Sigmoid colon (tissue), 6 donors: ENCODE measurements at regions not wholly inside any gene's neighbourhood (a gene's known extent, or its start where the extent isn't known, plus 50 kb on each side); places are given as distances from the start of the nearest gene placed in this dataset.

ENCODE experiments used
- DNase-seq: peaks from one replicate; pipeline ENCODE4 v3.0.0-alpha.2; 2019
- H3K27ac ChIP-seq, 4 donors: fragments of 200-600 bp; sonication (generic); one replicate each; pipeline ENCODE4 v1.5.1; 2016 to 2019; ENCODE audit warnings: mild to moderate bottlenecking in 1 of 4
- H3K27me3 ChIP-seq, 3 donors: fragments of 200-600 bp; sonication (generic); one replicate each; pipeline ENCODE4 v1.5.1; 2019; ENCODE audit warnings: mild to moderate bottlenecking in 1 of 3
- H3K36me3 ChIP-seq, 4 donors: fragments of 200-600 bp; sonication (generic); one replicate each; pipeline ENCODE4 v1.5.1; 2016 to 2019
- H3K4me1 ChIP-seq, 4 donors: fragments of 200-600 bp; sonication (generic); one replicate each; pipeline ENCODE4 v1.5.1; 2017 to 2019
- H3K4me3 ChIP-seq, 4 donors: fragments of 200-600 bp; sonication (generic); one replicate each; pipeline ENCODE4 v1.5.1; 2017 to 2019; ENCODE audit warnings: mild to moderate bottlenecking in 2 of 4, moderate library complexity in 1 of 4
- H3K9me3 ChIP-seq, 4 donors: fragments of 200-600 bp in 3 of 4; sonication (generic) in 3 of 4; one replicate each; pipeline versions ENCODE4 v1.5.1 to v1.6.1; 2013 to 2019
- EP300 ChIP-seq, 4 donors: sonication (generic); formaldehyde crosslinking; IDR thresholded peaks; one replicate each; pipeline ENCODE4 v1.6.1; 2017; ENCODE audit warnings: antibody characterized with exemption in 4 of 4
- POLR2A ChIP-seq, 2 donors: fragments of 450-650 bp; IDR thresholded peaks; one replicate each; pipeline ENCODE4 v1.6.1; 2016; ENCODE audit warnings: antibody characterized with exemption in 2 of 2, mild to moderate bottlenecking in 2 of 2, moderate library complexity in 2 of 2
- POLR2AphosphoS5 ChIP-seq, 4 donors: sonication (generic); formaldehyde crosslinking; IDR thresholded peaks; one replicate each; pipeline ENCODE4 v1.6.1; 2017; ENCODE audit warnings: antibody characterized with exemption in 4 of 4
- WGBS, 2 donors: extraction: QIAGEN DNeasy Blood & Tissue Kit; methylation state at CpG; one replicate each; pipeline ENCODE4 v1.1.7; 2013; 5-methylcytosine and 5-hydroxymethylcytosine counted together
- intact Hi-C: fragments of 100-400 bp; cut with DNase I; formaldehyde crosslinking; loops from one replicate; pipeline ENCODE4 v1.15.1; 2023
- TF ChIP-seq, protein P1 (sequence below), 4 experiments: fragments of 450-650 bp in 3 of 4; fragments of 200-600 bp in 1 of 4; IDR thresholded peaks; one replicate each; pipeline ENCODE4 v1.5.1; 2016 to 2019; ENCODE audit warnings: antibody characterized with exemption in 4 of 4, mild to moderate bottlenecking in 3 of 4, moderate library complexity in 2 of 4
- donor health status: healthy with polysubstance abuse.
- donor health status: healthy.

- intact Hi-C loops: no loop called here
- Histone ChIP-seq H3K36me3 (no peaks in the 10 kb centered on the region), H3K4me1 (no peaks in the 10 kb centered on the region), H3K9me3 (no peaks in the 10 kb centered on the region), H3K27me3 (no peaks in the 10 kb centered on the region), H3K4me3 (no peak overlapping the region), H3K27ac (no peak overlapping the region)
- no peak for DNase-seq
- TF ChIP-seq POLR2A (IDR thresholded peaks at IDR 0.05) (no peak), EP300 (IDR thresholded peaks at IDR 0.05) (no peak), POLR2AphosphoS5 (IDR thresholded peaks at IDR 0.05) (no peak)
- TF ChIP-seq, protein P1, sequence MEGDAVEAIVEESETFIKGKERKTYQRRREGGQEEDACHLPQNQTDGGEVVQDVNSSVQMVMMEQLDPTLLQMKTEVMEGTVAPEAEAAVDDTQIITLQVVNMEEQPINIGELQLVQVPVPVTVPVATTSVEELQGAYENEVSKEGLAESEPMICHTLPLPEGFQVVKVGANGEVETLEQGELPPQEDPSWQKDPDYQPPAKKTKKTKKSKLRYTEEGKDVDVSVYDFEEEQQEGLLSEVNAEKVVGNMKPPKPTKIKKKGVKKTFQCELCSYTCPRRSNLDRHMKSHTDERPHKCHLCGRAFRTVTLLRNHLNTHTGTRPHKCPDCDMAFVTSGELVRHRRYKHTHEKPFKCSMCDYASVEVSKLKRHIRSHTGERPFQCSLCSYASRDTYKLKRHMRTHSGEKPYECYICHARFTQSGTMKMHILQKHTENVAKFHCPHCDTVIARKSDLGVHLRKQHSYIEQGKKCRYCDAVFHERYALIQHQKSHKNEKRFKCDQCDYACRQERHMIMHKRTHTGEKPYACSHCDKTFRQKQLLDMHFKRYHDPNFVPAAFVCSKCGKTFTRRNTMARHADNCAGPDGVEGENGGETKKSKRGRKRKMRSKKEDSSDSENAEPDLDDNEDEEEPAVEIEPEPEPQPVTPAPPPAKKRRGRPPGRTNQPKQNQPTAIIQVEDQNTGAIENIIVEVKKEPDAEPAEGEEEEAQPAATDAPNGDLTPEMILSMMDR (IDR thresholded peaks at IDR 0.05): no peak
- 71 to 84% methylated on average over 5 of the region's 5 CpGs for WGBS, 2 donors
Measured at GRCh38 chr5:4570047-4570995, 569.8 kb upstream of the ADAMTS16 start.

DNA sequence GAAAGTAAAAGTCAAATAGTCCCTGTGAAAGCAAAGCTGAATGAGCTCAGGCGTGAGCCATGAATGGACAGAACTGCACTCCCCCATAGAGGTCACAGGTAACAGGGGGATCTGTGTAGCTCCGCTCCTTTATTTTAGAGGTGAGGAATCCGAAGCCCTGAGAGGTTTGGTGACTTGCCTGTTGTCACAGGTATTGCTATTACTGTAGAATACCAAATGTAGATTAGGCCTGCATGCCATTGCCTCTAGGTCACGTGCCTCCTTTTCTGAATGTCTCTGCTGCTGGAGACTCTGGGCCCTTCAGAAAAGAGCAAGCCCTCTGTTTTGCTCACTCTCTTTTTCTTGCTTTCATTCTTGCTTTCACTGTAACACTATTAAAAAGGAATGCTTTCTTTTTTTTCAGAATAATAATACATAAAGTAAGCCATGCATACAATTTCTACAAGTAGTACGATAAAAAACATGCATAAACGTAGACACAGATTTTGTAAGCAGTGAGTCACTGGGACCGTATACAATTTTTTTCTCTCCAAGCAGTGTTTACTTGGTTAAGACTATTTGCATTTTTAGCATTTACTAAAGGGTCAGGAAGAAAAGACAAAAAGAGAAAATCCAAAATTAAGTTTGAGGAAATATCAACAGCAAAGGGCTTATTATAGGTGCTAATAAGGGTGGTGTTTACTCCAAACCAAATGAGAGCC is 568.7 kb upstream of the ADAMTS16 start:
- H3K4me1 ChIP-seq: no peaks in the 10 kb centered on the region
- TF ChIP-seq POLR2AphosphoS5 (IDR thresholded peaks at IDR 0.05) (no peak), POLR2A (IDR thresholded peaks at IDR 0.05) (no peak), EP300 (IDR thresholded peaks at IDR 0.05) (no peak)
- TF ChIP-seq, protein P1 (IDR thresholded peaks at IDR 0.05): no peak

GRCh38 chr5:4572311-4573100 is 567.6 kb upstream of the ADAMTS16 start:
- Histone ChIP-seq H3K4me3 (no peak overlapping the region), H3K27me3 (no peaks in the 10 kb centered on the region), H3K27ac (no peak overlapping the region), H3K4me1 (no peaks in the 10 kb centered on the region), H3K36me3 (no peaks in the 10 kb centered on the region), H3K9me3 (no peaks in the 10 kb centered on the region)
- no peak for DNase-seq
- WGBS, 2 donors: 83 to 85% methylated on average over 6 of the region's 6 CpGs
- no peak for TF ChIP-seq EP300 (IDR thresholded peaks at IDR 0.05)
- no peak for TF ChIP-seq POLR2AphosphoS5 (IDR thresholded peaks at IDR 0.05)
- TF ChIP-seq POLR2A (IDR thresholded peaks at IDR 0.05): no peak
- TF ChIP-seq, protein P1 (IDR thresholded peaks at IDR 0.05): no peak
- intact Hi-C loops: no loop called here

More for the DNA sequence above, 568.7 kb upstream of the ADAMTS16 start:
- Histone ChIP-seq H3K4me3 (no peak overlapping the region), H3K9me3 (no peaks in the 10 kb centered on the region), H3K27me3 (no peaks in the 10 kb centered on the region), H3K36me3 (no peaks in the 10 kb centered on the region), H3K27ac (no peak overlapping the region)
- DNase-seq: no peak
- intact Hi-C loops: no loop called here
- WGBS, 2 donors: 81 to 82% methylated on average over 7 of the region's 7 CpGs

DNA sequence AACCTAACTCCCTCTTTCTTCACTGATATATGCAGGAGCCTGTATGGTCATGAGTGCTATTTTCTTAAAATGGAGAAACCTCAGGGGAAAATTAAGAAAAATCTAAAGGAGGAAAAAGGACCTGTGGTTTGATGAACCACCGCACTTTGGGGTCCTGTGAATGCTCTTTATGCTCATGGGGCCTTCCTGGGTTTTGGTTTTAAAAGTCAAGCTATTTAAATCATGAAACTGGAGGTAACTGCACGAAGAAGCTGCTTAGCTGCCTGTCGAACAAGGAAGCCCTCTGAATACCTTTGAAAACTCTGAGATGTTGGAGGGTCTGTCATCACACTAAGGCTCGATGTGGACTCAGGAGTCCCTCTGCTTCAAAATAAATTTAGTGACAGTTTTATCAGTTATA is 564.5 kb upstream of the ADAMTS16 start:
- intact Hi-C loops: no loop called here
- H3K4me3 ChIP-seq: no peak overlapping the region
- TF ChIP-seq POLR2A (IDR thresholded peaks at IDR 0.05) (no peak), EP300 (IDR thresholded peaks at IDR 0.05) (no peak), POLR2AphosphoS5 (IDR thresholded peaks at IDR 0.05) (no peak)
- TF ChIP-seq, protein P1 (IDR thresholded peaks at IDR 0.05): no peak
- H3K27me3 ChIP-seq: no peaks in the 10 kb centered on the region
- no peaks in the 10 kb centered on the region for H3K9me3 ChIP-seq
- no peaks in the 10 kb centered on the region for H3K36me3 ChIP-seq
- no peak overlapping the region for H3K27ac ChIP-seq
- WGBS, 2 donors: 68 to 78% methylated on average over 4 of the region's 4 CpGs
- no peak for DNase-seq
- no peaks in the 10 kb centered on the region for H3K4me1 ChIP-seq
